Suprapubic skin (tissue), 4 donors: ENCODE measurements at regions not wholly inside any gene's neighbourhood (a gene's known extent, or its start where the extent isn't known, plus 50 kb on each side); places are given as distances from the start of the nearest gene placed in this dataset.

Experiments used
- DNase-seq, 2 donors: peaks; one replicate each; pipeline ENCODE4 v3.0.0-alpha.2; 2019; ENCODE audit warnings: low spot score in 2 of 2
- H3K27ac ChIP-seq: fragments of 200-600 bp; sonication (generic); one replicate; pipeline ENCODE4 v1.5.1; 2019
- H3K27me3 ChIP-seq: fragments of 200-600 bp; sonication (generic); one replicate; pipeline ENCODE4 v1.5.1; 2019
- H3K36me3 ChIP-seq: fragments of 200-600 bp; sonication (generic); one replicate; pipeline ENCODE4 v1.5.1; 2019
- H3K4me1 ChIP-seq: fragments of 200-600 bp; sonication (generic); one replicate; pipeline ENCODE4 v1.5.1; 2019
- H3K4me3 ChIP-seq: fragments of 200-600 bp; sonication (generic); one replicate; pipeline ENCODE4 v1.5.1; 2019; ENCODE audit warnings: mild to moderate bottlenecking
- H3K9me3 ChIP-seq: fragments of 200-600 bp; sonication (generic); one replicate; pipeline ENCODE4 v1.5.1; 2019
- EP300 ChIP-seq: sonication (generic); formaldehyde crosslinking; IDR thresholded peaks from one replicate; pipeline ENCODE4 v1.6.1; 2017; ENCODE audit warnings: antibody characterized with exemption
- POLR2A ChIP-seq, 2 donors: fragments of 450-650 bp; IDR thresholded peaks; one replicate each; pipeline ENCODE4 v1.6.1; 2017; ENCODE audit warnings: antibody characterized with exemption in 2 of 2, mild to moderate bottlenecking in 2 of 2, moderate library complexity in 2 of 2
- POLR2AphosphoS5 ChIP-seq, 3 donors: sonication (generic); formaldehyde crosslinking; IDR thresholded peaks; one replicate each; pipeline ENCODE4 v1.6.1; 2017; ENCODE audit warnings: antibody characterized with exemption in 3 of 3
- WGBS: methylation state at CpG from one replicate; pipeline ENCODE4 v1.1.5; 2018; 5-methylcytosine and 5-hydroxymethylcytosine counted together
- TF ChIP-seq, protein P1 (sequence below), 2 donors: fragments of 200-600 bp in 1 of 2; fragments of 450-650 bp in 1 of 2; sonication (generic) in 1 of 2; IDR thresholded peaks; one replicate each; pipeline ENCODE4 v1.5.1; 2016 to 2019; ENCODE audit warnings: antibody characterized with exemption in 2 of 2, mild to moderate bottlenecking in 1 of 2, moderate library complexity in 1 of 2

DNA sequence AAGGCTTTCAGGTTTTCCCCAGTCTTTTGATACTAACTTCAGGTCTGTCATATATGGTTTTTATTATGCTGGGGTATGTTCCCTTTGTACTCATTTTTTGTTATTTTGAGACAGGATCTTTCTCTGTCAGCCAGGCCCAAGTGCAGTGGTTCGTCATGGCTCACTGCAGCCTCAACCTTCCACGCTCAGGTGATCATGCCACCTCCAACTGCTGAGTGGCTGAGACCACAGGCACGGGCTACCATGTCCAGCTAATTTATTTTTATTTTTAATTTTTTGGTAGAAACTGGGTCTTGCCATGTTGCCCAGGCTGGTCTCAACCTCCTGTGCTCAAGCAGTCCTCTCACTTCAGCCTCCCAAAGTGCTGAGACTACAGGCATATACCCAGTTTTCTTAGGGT is 50.6 kb upstream of the PDGFD start:
- Histone ChIP-seq H3K9me3 (peaks cover 13% of the 10 kb centered on the region), H3K4me1 (no peaks in the 10 kb centered on the region), H3K27ac (no peak overlapping the region), H3K27me3 (no peaks in the 10 kb centered on the region), H3K4me3 (no peak overlapping the region), H3K36me3 (no peaks in the 10 kb centered on the region)
- no peak for DNase-seq
- WGBS = 94% methylated on average over 3 of the region's 3 CpGs
- TF ChIP-seq EP300 (no peak), POLR2AphosphoS5 (IDR thresholded peaks at IDR 0.05) (no peak), POLR2A (IDR thresholded peaks at IDR 0.05) (no peak)
- TF ChIP-seq, protein P1, sequence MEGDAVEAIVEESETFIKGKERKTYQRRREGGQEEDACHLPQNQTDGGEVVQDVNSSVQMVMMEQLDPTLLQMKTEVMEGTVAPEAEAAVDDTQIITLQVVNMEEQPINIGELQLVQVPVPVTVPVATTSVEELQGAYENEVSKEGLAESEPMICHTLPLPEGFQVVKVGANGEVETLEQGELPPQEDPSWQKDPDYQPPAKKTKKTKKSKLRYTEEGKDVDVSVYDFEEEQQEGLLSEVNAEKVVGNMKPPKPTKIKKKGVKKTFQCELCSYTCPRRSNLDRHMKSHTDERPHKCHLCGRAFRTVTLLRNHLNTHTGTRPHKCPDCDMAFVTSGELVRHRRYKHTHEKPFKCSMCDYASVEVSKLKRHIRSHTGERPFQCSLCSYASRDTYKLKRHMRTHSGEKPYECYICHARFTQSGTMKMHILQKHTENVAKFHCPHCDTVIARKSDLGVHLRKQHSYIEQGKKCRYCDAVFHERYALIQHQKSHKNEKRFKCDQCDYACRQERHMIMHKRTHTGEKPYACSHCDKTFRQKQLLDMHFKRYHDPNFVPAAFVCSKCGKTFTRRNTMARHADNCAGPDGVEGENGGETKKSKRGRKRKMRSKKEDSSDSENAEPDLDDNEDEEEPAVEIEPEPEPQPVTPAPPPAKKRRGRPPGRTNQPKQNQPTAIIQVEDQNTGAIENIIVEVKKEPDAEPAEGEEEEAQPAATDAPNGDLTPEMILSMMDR (IDR thresholded peaks at IDR 0.05) = no peak
